Stimulated activated CD8-positive, alpha-beta memory T cell treated with anti-CD3 and anti-CD28 coated beads, Interleukin-2, amount 100 ng/mL, for 48 hours (primary cell): ENCODE measurements at regions not wholly inside any gene's neighbourhood (a gene's known extent, or its start where the extent isn't known, plus 50 kb on each side); places are given as distances from the start of the nearest gene placed in this dataset.
"Not testable (repeated sequence)": the region's sequence is repeated elsewhere in the genome, so short reads cannot be mapped to it uniquely, and the experiment has no call there.

Experiments
- DNase-seq, 2 donors: peaks; one replicate each; pipeline ENCODE4 v3.0.0-alpha.2; 2020; ENCODE audit warnings: low read depth in 2 of 2

- DNase-seq, result no peak
These were observed 310.7 kb upstream of the NCAM1 start for GRCh38 chr11:112650527-112650926.

GRCh38 chr11:112651386-112651785, 309.8 kb upstream of the NCAM1 start:
- no peak for DNase-seq

DNA sequence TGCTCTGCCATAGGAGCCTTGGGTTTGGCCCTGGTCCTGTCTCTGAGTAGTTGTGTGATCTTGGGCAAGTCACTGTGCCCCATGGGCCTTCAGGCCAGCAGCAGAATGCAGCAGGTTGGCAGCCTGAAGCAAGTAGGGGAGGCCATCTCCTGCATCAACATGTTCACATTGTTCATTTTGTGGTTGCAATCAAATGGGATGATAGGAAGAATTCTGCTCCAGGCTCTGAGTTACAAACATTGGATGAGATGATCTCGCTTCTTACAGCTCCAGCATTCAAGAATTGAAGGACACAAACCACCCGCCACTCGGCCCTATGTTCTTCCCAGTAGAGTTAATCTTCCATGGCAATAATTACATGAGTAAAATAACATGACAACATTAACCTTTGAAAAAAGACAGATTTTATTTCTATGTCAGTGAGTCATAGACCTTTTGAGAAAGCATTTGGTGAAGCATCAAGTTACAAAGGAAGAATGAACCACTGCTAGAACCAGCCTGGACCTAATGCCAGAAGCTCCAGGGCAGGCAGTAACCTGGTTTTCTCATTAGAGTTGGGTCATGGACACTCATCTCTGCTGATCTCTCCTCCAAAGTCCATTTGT, 308.3 kb upstream of the NCAM1 start:
- DNase-seq, result no peak

DNA sequence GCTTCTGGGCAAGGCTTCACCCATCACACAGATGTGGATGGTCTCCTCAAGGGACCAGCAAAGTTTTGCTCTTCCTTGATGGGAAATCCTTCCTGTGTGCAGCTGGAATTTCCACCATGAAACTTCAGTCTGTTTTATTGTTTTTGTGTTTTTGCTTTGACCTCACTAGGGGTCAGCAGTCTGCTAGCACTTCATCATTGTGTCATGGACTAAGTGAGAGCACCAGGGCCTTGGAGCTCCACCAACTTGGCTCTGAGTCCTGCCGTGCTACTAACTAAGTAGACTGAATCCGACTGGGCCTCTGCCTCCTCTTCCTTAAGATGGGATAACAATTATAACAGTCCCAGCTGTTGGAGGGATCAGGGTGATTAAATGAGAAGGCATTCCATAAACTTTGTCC, 305.8 kb upstream of the NCAM1 start:
- DNase-seq, result no peak

DNA sequence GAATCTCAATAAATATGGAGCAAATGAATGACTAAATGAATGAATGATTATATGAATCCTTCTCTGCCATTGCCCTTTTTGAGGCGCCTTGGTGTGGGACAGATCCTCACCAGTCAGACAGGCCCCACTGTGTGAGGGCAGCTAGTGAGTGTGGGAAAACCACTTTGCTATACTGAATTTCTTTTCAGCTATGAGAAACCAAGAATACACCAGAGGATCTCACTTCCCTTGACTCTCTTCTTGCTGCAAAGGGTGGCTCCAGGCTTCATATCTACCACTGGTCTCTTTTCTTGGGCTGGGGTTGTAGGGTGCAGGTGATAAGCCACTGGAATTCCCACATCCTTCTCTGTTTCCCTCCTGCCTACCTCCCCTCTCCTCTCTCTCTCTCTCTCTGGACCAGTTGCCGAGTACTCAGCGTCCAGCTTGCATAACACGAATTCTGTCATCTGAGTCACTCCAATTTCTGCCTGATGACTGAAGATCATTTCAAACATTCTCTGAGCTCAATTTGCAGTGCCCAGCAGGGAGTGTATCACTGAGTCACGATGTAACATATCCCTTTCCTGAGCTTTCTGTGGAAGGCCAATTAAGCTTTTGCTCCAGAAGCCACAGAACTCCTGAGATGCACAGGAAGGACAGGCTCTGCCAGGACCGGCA, 304.3 kb upstream of the NCAM1 start:
- DNase-seq, result no peak

GRCh38 chr11:112658431-112658878, 302.8 kb upstream of the NCAM1 start:
- DNase-seq, result no peak

GRCh38 chr11:112661146-112661545, 300.1 kb upstream of the NCAM1 start:
- no peak for DNase-seq

- no peak for DNase-seq
These were observed 299.6 kb upstream of the NCAM1 start for GRCh38 chr11:112661571-112661970.

DNA sequence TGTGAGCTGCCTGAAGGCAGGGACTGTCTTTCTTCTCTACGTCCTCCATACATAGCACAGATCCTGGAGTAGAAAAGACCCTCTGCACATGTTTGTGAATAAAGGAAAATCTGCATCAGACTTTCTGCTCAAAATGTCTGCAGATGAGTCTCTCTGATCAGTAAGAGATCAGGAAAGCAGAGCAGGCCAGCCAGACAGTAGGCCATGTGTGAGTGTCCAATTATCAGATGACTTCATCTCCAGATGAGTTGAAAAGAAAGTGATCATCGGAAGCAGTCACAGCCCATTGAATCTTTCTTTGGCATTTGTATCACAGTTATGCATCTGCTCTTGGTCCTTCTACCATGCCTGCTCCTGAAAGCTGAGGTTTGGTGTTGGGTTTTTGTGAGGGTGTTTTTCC, 298.7 kb upstream of the NCAM1 start:
- no peak for DNase-seq

DNA sequence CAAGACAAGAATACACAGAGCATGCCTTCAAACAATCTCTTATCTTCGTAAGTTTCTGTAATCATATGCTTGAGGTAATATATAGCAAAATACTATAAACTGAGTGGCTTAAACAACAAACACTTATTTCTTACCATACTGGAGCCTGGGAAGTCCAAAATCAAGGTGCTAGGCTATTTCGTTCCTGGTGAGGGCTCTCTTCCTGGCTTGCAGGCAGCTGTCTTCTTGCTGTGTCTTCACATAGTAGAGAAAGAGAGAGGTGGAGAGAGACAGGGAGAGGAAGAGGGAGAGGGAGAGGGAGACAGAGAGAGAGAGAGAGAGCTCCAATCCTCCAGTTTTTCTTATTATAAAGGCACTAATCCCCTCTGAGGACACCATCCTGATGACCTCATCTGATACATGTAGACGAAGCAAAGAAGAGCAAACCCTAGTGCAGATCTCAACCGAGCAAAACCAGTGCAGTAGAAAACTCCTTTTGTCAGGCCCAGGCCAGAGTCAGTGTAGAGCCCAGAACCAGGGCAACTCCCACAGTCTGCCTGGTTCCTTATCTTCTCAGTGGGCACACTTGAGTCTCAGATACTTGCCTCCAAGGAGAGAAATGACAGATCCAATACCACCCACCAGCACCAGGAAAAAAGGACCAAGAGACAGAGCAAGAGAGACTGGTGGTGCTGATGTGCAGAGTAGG, 297.1 kb upstream of the NCAM1 start:
- DNase-seq, result no peak

- no peak for DNase-seq
These were observed 295.9 kb upstream of the NCAM1 start for GRCh38 chr11:112665291-112665690.

DNA sequence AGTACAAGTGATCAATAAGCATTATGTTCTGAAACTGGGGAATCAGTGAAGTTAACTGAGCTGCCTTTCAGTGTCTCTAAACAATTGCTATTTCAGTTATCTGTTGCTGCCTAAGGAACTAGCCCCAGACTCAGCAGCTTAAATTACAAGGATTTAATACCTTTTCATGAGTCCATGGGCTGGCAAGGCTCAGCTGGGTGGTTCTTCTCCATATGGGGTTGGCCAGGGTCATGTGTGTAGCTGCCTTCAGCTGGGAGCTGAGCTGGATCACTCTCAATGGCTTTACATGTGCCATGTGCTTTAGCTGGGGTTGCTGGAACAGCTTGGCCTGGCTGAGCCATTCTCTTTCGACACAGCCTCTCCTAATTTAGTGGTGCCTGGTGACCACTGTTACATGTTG, 295.0 kb upstream of the NCAM1 start:
- no peak for DNase-seq

DNA sequence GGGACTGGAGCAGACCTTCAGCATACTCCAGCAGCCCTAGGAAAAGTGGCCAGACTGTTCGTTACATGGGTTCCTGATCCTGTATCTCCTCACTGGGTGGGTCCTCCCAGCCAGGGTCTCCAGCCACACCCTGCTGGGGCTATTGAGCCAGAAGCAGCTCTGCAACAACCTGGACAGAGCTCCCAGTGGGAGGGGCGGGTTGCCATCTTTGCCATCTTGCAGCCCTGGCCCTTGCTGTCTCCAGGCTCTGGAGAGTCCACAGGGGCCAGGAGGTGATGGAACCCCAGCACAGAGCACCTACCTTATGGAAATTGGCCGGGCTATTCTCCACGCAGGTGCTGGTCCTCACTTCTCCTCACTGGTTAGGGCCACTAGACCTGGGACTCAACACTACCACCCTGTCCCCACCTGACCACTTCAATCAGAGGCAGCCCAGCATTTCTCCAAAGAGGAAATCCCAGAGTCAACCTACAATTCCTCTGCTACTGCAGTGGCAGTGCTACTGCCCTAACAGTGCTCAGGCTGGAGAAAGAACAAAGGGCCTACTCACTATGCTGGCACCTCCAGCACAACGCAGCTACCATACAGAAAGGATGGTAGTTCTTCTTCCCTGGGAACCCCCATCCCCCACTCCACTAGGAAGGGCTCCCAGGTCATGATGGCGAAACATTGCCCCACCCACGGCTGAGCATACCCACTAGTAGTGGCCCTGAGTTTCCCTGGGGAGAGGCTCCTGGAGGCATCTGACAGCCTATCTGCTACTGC, 290.2 kb upstream of the NCAM1 start:
- DNase-seq, result no peak

DNA sequence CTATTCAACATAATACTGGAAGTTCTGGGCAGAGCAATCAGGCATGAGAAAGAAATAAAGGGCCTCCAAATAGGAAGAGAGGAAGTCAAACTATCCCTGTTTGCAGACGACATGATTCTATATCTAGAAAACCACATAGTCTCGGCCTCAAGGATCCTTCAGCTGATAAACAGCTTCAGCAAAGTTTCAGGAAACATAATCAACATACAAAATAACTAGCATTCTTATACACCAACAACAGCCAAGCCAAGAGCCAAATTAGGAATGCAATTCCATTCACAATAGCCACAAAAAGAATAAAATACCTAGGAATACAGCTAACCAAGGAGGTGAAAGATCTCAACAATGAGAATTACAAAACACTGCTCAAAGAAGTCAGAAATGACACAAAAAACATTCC, 287.8 kb upstream of the NCAM1 start:
- DNase-seq, result not testable (repeated sequence)

DNA sequence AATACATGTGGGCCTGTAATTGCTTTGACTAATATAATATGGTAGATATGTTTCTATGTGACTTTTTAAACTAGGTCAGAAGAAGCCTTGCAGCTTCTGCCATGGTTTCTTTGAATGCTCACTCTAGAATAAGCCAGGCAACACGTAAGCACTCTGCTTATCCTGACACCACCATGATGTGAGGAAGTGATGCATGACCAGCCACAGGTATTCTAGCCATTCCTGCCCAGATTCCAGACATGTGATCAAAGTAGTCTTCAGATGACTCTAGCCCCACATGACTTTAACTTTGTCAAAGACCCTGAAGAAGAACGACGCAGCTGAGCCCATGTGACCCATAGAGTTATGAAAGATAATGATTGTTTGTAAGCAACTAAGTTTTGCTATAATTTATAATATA, 276.1 kb upstream of the NCAM1 start:
- no peak for DNase-seq

DNA sequence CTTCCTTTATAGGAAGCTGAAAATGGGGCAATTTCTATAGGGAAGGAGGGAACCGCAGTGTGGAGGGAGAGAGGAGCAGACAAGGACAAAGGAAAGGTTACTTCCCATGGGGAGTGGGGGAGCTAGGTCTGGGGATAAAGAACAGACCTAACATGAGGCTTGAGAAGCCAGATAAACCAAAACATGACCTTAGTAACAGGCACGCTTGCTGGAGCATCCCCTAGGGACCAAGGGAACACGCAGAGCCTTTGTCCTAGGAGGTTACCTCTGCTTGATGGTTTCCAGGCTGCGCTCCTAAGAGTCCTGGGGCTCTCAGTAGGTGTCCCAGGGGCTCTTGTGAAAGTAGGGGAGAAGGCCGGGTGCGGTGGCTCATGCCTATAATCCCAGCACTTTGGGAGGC, 271.4 kb upstream of the NCAM1 start:
- no peak for DNase-seq

DNA sequence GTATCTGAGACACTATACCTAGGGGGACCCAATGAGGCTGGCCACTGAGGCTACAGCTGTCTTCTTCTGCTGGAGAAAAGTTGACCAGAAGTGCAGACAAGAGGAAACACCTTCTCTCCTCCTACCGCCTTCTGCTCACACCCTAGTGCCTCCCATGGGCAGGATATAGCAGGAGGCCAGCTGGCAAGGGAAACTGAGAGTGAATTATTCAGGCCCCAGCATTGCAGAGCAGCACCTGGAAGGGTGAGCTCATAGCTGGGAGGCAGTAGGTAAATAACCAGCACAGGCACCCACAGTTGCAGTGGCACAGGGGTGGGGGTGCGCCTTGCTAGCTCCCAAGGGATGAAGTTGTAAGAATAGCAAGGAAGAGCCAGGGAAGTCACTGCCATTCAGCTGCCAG, 267.4 kb upstream of the NCAM1 start:
- DNase-seq, result no peak

DNA sequence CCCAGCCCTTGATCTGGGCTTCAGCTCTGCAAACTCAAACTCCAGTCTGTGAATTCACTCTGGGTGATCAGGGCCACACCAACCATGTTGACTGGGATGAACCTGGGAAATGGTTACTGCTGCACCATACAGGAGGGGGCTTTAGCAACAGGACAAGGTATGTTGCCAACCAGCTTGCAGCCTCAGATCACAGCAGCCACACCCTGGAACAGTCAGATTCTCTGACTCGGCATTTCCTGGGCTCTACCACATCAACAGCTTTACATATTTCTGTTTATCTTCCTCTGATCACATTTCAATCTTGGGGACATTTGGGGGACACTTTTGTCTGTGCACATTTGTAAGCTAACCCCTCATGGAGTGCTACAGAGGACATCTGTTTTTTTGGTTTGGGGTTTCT, 267.0 kb upstream of the NCAM1 start:
- no peak for DNase-seq

GRCh38 chr11:112694813-112695212, 266.4 kb upstream of the NCAM1 start:
- DNase-seq, result no peak

- no peak for DNase-seq
These were observed 263.6 kb upstream of the NCAM1 start for GRCh38 chr11:112697391-112698178.

DNA sequence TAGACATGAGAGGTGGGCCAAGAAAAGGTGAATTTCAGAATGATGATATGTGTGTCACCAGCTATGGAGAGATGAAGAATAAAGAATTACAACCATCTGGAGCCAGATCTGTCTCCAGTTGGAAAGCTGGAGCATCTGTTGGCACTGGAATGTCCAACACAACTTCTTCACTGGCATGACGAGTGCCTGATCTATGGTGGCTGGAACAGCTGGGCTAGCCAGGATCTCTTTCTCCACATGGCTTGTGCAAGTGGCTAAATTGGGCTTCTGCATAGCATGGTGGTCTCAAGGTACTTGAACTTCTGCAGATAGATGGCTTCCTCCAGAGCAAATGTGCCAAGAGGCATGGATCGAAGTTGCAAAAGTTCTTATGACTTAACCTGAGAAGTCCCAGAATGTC, 256.1 kb upstream of the NCAM1 start:
- no peak for DNase-seq

DNA sequence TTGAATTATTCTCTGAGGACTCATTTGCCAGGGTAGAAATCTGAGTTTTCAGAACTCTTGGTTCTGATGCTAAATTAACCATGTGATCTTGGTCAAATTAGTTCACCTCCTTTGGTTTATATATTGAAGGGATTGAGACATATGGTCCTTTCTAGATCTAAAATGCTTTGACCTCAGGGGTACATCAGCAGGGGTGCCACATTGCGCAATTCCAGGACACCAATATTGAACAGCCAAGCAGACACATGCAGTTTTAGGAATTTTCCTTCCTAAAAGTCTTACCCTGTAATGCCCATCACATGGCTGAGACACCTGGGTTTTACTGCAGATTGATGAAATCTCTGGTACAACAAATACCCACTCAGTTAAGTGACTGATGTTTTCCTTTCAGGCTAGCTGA, 254.4 kb upstream of the NCAM1 start:
- no peak for DNase-seq
